NCI-H226 (cell line): ENCODE measurements at regions not wholly inside any gene's neighbourhood (a gene's known extent, or its start where the extent isn't known, plus 50 kb on each side); places are given as distances from the start of the nearest gene placed in this dataset.
"Not testable (repeated sequence)": the region's sequence is repeated elsewhere in the genome, so short reads cannot be mapped to it uniquely, and the experiment has no call there.

Experiments
- DNase-seq: peaks from one replicate; pipeline ENCODE4 v3.0.0-alpha.2; 2015

- no peak for DNase-seq
Measured at GRCh38 chr11:39462506-39462905, 1996.9 kb downstream of the LRRC4C start.

- no peak for DNase-seq
Measured at GRCh38 chr11:39461066-39461465, 1998.4 kb downstream of the LRRC4C start.

- DNase-seq: no peak
Measured at GRCh38 chr11:39459606-39460005, 1999.8 kb downstream of the LRRC4C start.

- no peak for DNase-seq
Measured at GRCh38 chr11:39458481-39458880, 2001.0 kb downstream of the LRRC4C start.

- no peak for DNase-seq
Measured at GRCh38 chr11:39443424-39444022, 2015.9 kb downstream of the LRRC4C start.

- DNase-seq: no peak
Measured at GRCh38 chr11:39442177-39442576, 2017.3 kb downstream of the LRRC4C start.

- DNase-seq: no peak
Measured at GRCh38 chr11:39435641-39436040, 2023.8 kb downstream of the LRRC4C start.

GRCh38 chr11:39434466-39434865, 2025.0 kb downstream of the LRRC4C start:
- no peak for DNase-seq

GRCh38 chr11:39432929-39433328, 2026.5 kb downstream of the LRRC4C start:
- DNase-seq: no peak

GRCh38 chr11:39425226-39425625, 2034.2 kb downstream of the LRRC4C start:
- no peak for DNase-seq

GRCh38 chr11:39412117-39412516, 2047.3 kb downstream of the LRRC4C start:
- no peak for DNase-seq

- DNase-seq: no peak
Measured at GRCh38 chr11:39385911-39386310, 2073.5 kb downstream of the LRRC4C start.

GRCh38 chr11:39374963-39375698, 2084.3 kb downstream of the LRRC4C start:
- no peak for DNase-seq

GRCh38 chr11:39367534-39367933, 2091.9 kb downstream of the LRRC4C start:
- peak; percentile 12 for DNase-seq

- peak; percentile 84 for DNase-seq
Measured at GRCh38 chr11:39365809-39366436, 2093.5 kb downstream of the LRRC4C start.

GRCh38 chr11:39363571-39363970, 2095.9 kb downstream of the LRRC4C start:
- DNase-seq: no peak

GRCh38 chr11:39361557-39361956, 2097.9 kb downstream of the LRRC4C start:
- no peak for DNase-seq

- no peak for DNase-seq
Measured at GRCh38 chr11:39345834-39346442, 2113.5 kb downstream of the LRRC4C start.

GRCh38 chr11:39341461-39341860, 2118.0 kb downstream of the LRRC4C start:
- no peak for DNase-seq

- DNase-seq: not testable (repeated sequence)
Measured at GRCh38 chr11:39333006-39333405, 2126.4 kb downstream of the LRRC4C start.

GRCh38 chr11:39327302-39327701, 2132.2 kb downstream of the LRRC4C start:
- no peak for DNase-seq

- DNase-seq: not testable (repeated sequence)
Measured at GRCh38 chr11:39311888-39312287, 2147.6 kb downstream of the LRRC4C start.

GRCh38 chr11:39304586-39304985, 2154.9 kb downstream of the LRRC4C start:
- DNase-seq: no peak

- DNase-seq: no peak
Measured at GRCh38 chr11:39294648-39295047, 2164.8 kb downstream of the LRRC4C start.
